ENCODE measurements at regions not wholly inside any gene's neighbourhood (a gene's known extent, or its start where the extent isn't known, plus 50 kb on each side); places are given as distances from the start of the nearest gene placed in this dataset.

DNA sequence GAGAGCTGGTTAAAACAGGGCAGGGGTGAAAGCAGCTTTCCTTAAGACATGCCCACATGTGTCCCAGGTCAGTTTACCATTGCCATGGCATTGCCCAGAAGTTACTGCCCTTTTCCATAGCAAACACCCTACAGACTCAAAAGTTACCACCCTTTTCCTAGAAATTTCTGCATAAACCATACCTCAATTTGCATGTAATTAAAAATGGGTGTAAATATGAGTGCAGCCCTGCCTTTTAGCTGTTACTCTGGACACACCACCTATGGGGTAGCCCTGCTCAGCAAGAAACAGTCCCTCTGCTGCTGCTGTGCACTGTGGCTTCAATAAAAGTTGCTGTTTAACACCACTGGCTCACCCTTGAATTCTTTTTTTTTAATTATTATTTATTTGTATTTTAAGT lies 168.5 kb upstream of the C16orf82 start:
- TF ChIP-seq, protein P1, sequence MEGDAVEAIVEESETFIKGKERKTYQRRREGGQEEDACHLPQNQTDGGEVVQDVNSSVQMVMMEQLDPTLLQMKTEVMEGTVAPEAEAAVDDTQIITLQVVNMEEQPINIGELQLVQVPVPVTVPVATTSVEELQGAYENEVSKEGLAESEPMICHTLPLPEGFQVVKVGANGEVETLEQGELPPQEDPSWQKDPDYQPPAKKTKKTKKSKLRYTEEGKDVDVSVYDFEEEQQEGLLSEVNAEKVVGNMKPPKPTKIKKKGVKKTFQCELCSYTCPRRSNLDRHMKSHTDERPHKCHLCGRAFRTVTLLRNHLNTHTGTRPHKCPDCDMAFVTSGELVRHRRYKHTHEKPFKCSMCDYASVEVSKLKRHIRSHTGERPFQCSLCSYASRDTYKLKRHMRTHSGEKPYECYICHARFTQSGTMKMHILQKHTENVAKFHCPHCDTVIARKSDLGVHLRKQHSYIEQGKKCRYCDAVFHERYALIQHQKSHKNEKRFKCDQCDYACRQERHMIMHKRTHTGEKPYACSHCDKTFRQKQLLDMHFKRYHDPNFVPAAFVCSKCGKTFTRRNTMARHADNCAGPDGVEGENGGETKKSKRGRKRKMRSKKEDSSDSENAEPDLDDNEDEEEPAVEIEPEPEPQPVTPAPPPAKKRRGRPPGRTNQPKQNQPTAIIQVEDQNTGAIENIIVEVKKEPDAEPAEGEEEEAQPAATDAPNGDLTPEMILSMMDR (conservative IDR thresholded peaks at IDR 0.05 in 1 of 2, IDR thresholded peaks at IDR 0.05 in 1 of 2; ENCODE audit: low read depth in 1 of 2, low read length in 2 of 2), result no peak
- no peak for TF ChIP-seq EZH2 (IDR thresholded peaks at IDR 0.05; ENCODE audit: low read length, missing control alignments)

Measured in fibroblast of lung (primary cell).